ENCODE measurements at regions not wholly inside any gene's neighbourhood (a gene's known extent, or its start where the extent isn't known, plus 50 kb on each side); places are given as distances from the start of the nearest gene placed in this dataset.

DNA sequence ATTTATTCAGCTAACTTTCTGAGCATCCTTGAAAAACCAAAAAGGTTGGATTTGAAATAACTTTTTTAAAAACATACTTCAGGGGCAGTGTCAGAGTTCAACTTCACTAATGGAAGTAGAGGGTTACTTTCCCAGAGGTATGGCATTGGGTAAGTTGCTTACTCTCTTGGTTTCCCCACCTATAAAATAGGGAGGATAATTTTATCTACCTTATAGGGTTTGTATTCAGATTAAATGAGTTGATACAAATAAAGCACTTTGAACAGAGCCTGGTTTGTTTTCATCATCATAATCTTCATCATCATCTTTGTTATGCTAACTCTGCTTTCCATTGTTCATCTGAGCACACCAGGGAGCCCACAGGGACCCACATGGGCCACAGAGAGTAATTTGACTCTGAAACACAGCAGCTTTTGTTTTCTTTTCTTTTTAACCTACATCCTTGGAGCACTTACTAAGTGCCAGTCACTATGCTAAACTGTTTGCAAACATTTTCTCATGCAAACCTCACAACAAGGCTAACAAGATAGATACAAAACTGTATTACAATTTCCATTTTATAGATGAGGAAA lies 179.1 kb upstream of the SLC24A2 start:
- TF ChIP-seq, protein P1, sequence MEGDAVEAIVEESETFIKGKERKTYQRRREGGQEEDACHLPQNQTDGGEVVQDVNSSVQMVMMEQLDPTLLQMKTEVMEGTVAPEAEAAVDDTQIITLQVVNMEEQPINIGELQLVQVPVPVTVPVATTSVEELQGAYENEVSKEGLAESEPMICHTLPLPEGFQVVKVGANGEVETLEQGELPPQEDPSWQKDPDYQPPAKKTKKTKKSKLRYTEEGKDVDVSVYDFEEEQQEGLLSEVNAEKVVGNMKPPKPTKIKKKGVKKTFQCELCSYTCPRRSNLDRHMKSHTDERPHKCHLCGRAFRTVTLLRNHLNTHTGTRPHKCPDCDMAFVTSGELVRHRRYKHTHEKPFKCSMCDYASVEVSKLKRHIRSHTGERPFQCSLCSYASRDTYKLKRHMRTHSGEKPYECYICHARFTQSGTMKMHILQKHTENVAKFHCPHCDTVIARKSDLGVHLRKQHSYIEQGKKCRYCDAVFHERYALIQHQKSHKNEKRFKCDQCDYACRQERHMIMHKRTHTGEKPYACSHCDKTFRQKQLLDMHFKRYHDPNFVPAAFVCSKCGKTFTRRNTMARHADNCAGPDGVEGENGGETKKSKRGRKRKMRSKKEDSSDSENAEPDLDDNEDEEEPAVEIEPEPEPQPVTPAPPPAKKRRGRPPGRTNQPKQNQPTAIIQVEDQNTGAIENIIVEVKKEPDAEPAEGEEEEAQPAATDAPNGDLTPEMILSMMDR (IDR thresholded peaks at IDR 0.05 in 4 of 5, conservative IDR thresholded peaks at IDR 0.05 in 1 of 5), result no peak
- no peak for TF ChIP-seq POLR2A (IDR thresholded peaks at IDR 0.05)
